T-helper 22 cell (primary cell): ENCODE measurements at regions not wholly inside any gene's neighbourhood (a gene's known extent, or its start where the extent isn't known, plus 50 kb on each side); places are given as distances from the start of the nearest gene placed in this dataset.

ENCODE experiments used
- DNase-seq: peaks from one replicate; pipeline ENCODE4 v3.0.0-alpha.2; 2020; ENCODE audit warnings: low read depth

DNA sequence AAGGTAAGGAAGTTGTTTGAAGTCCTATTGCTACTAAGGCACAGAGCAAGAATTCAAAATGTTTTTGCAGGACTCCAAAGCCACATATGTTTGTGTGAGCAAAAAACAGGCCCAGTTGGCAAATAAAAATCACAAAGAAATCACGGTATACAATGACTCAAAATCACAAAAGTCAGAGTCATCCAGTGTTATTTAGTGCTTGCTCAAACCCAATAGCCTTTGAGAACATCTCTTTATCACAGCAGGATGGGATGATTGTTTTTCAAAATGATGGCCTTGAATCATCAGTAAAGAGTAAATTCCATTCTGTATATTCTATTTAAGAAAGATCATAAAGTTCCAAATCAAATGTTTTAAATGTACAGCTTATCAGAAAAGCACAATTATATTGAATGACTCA lies 693.9 kb downstream of the REEP3 start:
- DNase-seq, result no peak

GRCh38 chr10:64219271-64220025 lies 698.2 kb downstream of the REEP3 start:
- DNase-seq, result no peak

GRCh38 chr10:64234489-64234888 lies 713.3 kb downstream of the REEP3 start:
- no peak for DNase-seq

DNA sequence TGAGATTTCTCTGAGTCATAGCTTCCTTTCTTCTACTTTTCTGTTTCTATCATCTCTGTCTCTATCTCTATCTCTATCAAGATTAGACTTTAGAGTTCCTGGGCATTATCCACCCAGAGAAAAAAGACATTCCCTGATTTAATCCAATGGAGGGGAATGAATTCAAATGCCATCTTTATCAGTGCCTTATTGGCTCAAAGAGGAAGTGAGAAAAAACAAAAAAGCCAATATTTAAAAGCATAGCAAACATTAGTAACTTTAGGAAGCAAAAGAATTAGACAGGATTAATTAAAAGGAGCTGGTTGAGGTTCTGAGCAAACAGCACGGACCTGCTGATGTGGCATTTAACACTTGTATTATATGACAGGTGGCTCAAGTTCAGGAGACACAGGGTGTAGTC lies 736.5 kb downstream of the REEP3 start:
- DNase-seq, result no peak

DNA sequence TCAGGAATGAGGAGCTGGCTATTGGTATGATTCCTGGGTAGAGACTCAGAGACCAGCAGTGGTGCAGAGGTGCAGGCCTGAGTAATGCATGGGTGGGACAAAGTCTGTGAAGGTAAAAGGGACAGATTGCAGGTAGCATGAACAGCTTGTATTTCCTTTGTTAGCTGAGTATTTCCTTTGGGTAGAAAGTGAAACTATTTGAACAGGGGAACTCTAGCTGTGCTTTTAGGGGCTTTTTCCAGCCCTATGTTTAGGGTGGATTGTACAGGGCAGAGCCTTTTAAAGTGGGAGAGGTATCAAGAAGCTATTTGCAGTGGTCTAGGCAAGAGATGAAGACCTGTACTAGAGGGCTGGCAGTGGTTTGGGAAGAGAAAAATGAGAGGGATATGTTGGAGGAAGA lies 739.9 kb downstream of the REEP3 start:
- DNase-seq, result no peak

DNA sequence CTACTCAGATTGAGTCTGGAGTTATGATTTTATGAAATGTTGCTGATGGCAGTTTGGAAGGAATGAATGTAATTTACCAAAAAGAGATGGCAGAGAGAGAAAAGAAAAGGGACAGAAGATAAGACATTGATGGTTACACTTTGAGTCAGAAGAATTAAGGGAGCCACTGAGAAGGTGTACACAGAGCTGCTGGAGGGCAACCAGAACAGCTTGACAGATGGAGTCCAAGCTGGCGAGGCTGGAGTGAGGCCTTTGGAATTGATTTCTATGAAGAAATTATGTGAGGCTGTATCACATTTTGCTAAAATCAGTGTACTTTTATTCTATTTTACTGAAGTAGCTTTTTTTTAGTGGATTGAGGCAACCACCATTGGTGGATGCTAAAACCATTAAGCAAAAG lies 740.5 kb downstream of the REEP3 start:
- DNase-seq, result no peak

GRCh38 chr10:64265961-64266360 lies 744.8 kb downstream of the REEP3 start:
- no peak for DNase-seq

DNA sequence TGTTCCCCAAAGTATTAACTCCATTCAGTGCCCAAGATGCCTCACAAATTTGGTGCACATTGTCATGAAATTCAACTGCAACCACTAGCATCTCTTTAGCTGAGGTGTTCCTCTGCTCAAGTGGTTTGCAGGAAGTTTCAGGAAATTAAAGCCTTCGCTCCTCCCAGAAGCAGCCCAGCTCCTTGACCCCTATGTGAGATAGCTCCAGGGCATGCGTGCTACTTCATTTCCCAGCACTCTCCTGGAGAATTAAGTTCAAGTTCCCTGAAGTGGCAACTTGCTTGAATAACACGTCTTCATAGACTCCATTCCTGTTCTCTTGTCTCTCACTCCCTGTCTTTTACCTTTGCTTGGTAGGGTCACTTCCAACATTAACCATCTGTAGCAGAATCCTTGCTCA lies 750.3 kb downstream of the REEP3 start:
- DNase-seq, result no peak

DNA sequence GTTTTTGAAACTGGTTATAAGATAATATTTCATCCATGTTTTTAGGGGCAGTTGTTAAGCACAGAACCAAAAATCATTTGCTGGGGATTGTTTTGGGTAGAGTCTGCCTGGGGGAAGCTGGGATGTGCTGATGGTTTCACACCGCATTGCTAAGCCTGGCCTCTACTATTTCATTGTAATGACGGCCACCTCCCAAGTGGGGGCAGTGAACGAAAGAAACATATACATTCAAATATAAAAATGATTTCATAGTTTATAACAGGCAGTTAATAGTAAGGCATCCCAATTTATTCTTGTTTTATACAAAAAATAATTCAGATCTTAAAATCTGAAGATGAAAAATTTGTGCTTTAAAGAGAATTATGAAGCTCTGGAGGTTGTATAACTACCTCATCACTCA lies 750.8 kb downstream of the REEP3 start:
- DNase-seq, result no peak

GRCh38 chr10:64275001-64275400 lies 753.8 kb downstream of the REEP3 start:
- DNase-seq, result no peak

- DNase-seq, result no peak
Observed at GRCh38 chr10:64275774-64276173, 754.6 kb downstream of the REEP3 start.

GRCh38 chr10:64277536-64277935 lies 756.3 kb downstream of the REEP3 start:
- no peak for DNase-seq

- no peak for DNase-seq
Observed at GRCh38 chr10:64283621-64284020, 762.4 kb downstream of the REEP3 start.

DNA sequence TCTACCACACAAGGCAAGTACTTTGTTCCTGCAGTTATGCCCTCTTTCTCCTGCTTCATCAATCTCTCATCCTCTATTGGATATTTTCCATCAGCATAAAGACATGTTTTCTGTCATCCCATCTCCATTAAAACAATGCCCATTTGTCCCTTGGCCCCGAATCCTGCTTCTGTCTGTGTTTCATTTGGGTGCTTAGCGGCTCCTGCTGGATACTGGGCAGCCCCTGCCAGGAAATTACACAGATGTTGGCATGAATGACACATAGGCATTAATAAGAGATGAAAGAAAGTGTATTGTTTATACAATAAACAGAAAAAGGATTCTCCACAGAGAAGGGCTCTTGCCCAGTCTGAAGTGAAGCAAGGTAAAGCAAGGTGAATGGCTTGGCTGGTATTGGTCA lies 765.3 kb downstream of the REEP3 start:
- DNase-seq, result no peak

DNA sequence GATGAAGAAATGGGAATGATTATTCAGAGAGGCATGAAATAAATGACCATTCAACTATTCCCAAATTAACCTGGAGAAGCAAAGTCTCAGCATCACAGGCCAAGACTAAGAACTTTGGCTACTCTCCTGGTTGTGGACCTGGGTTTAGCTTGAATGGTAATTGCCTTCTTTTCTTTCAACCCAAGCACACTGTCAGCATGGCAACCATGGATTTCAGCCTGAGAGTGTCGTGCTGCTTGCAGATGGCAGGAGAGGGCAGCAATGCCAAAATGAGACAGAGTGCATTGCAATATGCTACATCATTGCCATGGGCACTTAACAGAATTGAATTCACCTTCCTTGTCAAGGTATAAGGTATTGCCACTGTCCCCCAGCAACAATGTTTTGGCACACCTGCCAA lies 767.2 kb downstream of the REEP3 start:
- no peak for DNase-seq

GRCh38 chr10:64303566-64303965 lies 782.4 kb downstream of the REEP3 start:
- no peak for DNase-seq

- DNase-seq, result no peak
Observed at GRCh38 chr10:64306729-64307327, 785.6 kb downstream of the REEP3 start.

GRCh38 chr10:64312876-64313275 lies 791.7 kb downstream of the REEP3 start:
- no peak for DNase-seq

DNA sequence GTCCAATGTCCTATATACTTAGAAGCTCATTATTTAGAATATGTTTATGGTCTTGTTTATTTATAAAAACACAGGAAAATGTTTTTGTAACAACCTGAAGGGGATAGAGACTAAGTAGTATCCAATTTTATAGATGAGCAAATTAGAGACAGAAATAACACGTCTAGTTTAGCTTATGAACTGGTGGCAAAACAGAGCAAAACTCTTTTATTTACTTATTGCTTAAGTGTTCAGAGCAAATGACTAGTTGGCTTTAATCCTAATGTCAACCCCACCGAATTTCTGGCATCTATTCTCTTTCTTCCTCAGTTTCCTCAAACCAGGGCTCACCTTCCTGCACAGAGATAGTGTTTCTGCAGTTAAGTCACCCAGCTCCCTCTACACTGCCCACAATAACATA lies 792.8 kb downstream of the REEP3 start:
- DNase-seq, result no peak

- DNase-seq, result no peak
Observed at GRCh38 chr10:64316416-64316815, 795.2 kb downstream of the REEP3 start.

- no peak for DNase-seq
Observed at GRCh38 chr10:64316833-64317232, 795.6 kb downstream of the REEP3 start.

- DNase-seq, result no peak
Observed at GRCh38 chr10:64320448-64320847, 799.2 kb downstream of the REEP3 start.

DNA sequence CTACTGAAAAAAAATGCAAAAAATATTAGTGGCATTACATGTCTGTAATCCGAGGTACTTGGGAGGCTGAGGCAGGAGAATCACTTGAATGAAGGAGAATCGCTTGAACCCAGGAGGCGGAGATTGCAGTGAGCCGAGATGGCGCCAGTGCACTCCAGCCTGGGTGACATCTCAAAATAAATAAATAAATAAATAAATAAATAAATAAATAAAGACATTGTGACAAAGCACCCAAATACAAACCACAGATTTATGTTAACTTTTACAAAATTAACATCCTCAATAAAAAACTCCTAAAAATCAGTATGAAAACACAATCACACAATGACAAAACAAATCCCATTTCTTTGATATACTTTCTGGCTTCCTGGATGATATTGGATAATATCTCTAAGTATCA lies 808.3 kb downstream of the REEP3 start:
- no peak for DNase-seq

DNA sequence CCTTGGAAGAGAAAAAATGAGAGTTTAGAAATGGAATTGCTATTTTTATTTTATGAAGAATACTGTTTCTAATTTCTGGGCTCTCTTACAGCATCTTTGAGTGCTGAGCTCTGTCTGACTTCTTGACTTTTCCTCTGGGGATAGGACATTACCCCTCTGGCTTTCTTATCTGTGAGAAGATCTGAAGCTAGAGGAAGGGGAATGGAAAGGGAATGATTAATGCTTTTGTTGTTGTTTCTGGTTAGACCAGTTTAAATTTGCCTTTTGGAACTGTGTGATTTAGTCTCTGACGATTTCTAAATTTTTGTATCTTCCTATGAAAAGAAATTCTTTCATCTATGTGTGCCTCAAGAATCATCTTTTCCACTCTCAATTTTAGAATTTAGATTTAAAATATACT lies 811.4 kb downstream of the REEP3 start:
- no peak for DNase-seq
